ENCODE measurements at regions not wholly inside any gene's neighbourhood (a gene's known extent, or its start where the extent isn't known, plus 50 kb on each side); places are given as distances from the start of the nearest gene placed in this dataset.

GRCh38 chr2:241942416-241943208 lies 73.1 kb downstream of the RTP5 start:
- no peak for DNase-seq (ENCODE audit: low read depth in 4 of 4, low spot score in 3 of 4)

- DNase-seq (ENCODE audit: low read depth in 4 of 4, low spot score in 3 of 4): no peak
Observed at GRCh38 chr2:241943209-241943850, 73.8 kb downstream of the RTP5 start.

GRCh38 chr2:241943961-241944575 lies 74.5 kb downstream of the RTP5 start:
- no peak for DNase-seq (ENCODE audit: low read depth in 4 of 4, low spot score in 3 of 4)

GRCh38 chr2:241944821-241945220 lies 75.3 kb downstream of the RTP5 start:
- no peak for DNase-seq (ENCODE audit: low read depth in 4 of 4, low spot score in 3 of 4)

- DNase-seq (ENCODE audit: low read depth in 4 of 4, low spot score in 3 of 4): no peak
Observed at GRCh38 chr2:241945311-241945710, 75.8 kb downstream of the RTP5 start.

- no peak for DNase-seq (ENCODE audit: low read depth in 4 of 4, low spot score in 3 of 4)
Observed at GRCh38 chr2:241945803-241946202, 76.3 kb downstream of the RTP5 start.

GRCh38 chr2:241946306-241947003 lies 76.9 kb downstream of the RTP5 start:
- no peak for DNase-seq (ENCODE audit: low read depth in 4 of 4, low spot score in 3 of 4)

- no peak for DNase-seq (ENCODE audit: low read depth in 4 of 4, low spot score in 3 of 4)
Observed at GRCh38 chr2:241947004-241947350, 77.4 kb downstream of the RTP5 start.

GRCh38 chr2:241947401-241947800 lies 77.9 kb downstream of the RTP5 start:
- no peak for DNase-seq (ENCODE audit: low read depth in 4 of 4, low spot score in 3 of 4)

GRCh38 chr2:241947876-241948275 lies 78.3 kb downstream of the RTP5 start:
- DNase-seq (ENCODE audit: low read depth in 4 of 4, low spot score in 3 of 4): no peak

- DNase-seq (ENCODE audit: low read depth in 4 of 4, low spot score in 3 of 4): no peak
Observed at GRCh38 chr2:241948299-241948897, 78.9 kb downstream of the RTP5 start.

GRCh38 chr2:241948901-241949735 lies 79.6 kb downstream of the RTP5 start:
- no peak for DNase-seq (ENCODE audit: low read depth in 4 of 4, low spot score in 3 of 4)

GRCh38 chr2:241949736-241950412 lies 80.3 kb downstream of the RTP5 start:
- no peak for DNase-seq (ENCODE audit: low read depth in 4 of 4, low spot score in 3 of 4)

- DNase-seq (ENCODE audit: low read depth in 4 of 4, low spot score in 3 of 4): peak in 1 of 4 donors; percentile 51
Observed at GRCh38 chr2:241950413-241951315, 81.1 kb downstream of the RTP5 start.

GRCh38 chr2:241951316-241951700 lies 81.8 kb downstream of the RTP5 start:
- no peak for DNase-seq (ENCODE audit: low read depth in 4 of 4, low spot score in 3 of 4)

- DNase-seq (ENCODE audit: low read depth in 4 of 4, low spot score in 3 of 4): no peak
Observed at GRCh38 chr2:241951920-241952319, 82.4 kb downstream of the RTP5 start.

- DNase-seq (ENCODE audit: low read depth in 4 of 4, low spot score in 3 of 4): no peak
Observed at GRCh38 chr2:241952816-241953215, 83.3 kb downstream of the RTP5 start.

- DNase-seq (ENCODE audit: low read depth in 4 of 4, low spot score in 3 of 4): no peak
Observed at GRCh38 chr2:241953324-241953928, 83.9 kb downstream of the RTP5 start.
